WTC11 (cell line): ENCODE measurements at regions not wholly inside any gene's neighbourhood (a gene's known extent, or its start where the extent isn't known, plus 50 kb on each side); places are given as distances from the start of the nearest gene placed in this dataset.

Experiments
- ATF6 ChIP-seq: sonication (generic); formaldehyde crosslinking; IDR thresholded peaks from 2 replicates; pipeline ENCODE4 v1.8.1; 2023; ENCODE audit warnings: mild to moderate bottlenecking, missing genetic modification reagents
- CTCF ChIP-seq: fragments of 200-600 bp; IDR thresholded peaks from 2 replicates; pipeline ENCODE4 v1.8.0; 2022; ENCODE audit warnings: antibody characterized with exemption
- E2F4 ChIP-seq: sonication (generic); formaldehyde crosslinking; IDR thresholded peaks from 2 replicates; pipeline ENCODE4 v1.8.1; 2022; ENCODE audit warnings: low read depth, mild to moderate bottlenecking, moderate library complexity, missing genetic modification reagents, borderline replicate concordance
- IRF1 ChIP-seq: sonication (generic); formaldehyde crosslinking; IDR thresholded peaks from 2 replicates; pipeline ENCODE4 v1.8.0; 2023; ENCODE audit warnings: missing genetic modification reagents
- NFYB ChIP-seq: sonication (generic); formaldehyde crosslinking; conservative IDR thresholded peaks from 2 replicates; pipeline ENCODE4 v1.8.0; 2022; ENCODE audit warnings: low read depth, missing genetic modification reagents
- SMAD4 ChIP-seq: sonication (generic); formaldehyde crosslinking; IDR thresholded peaks from 2 replicates; pipeline ENCODE4 v1.8.0; 2022; ENCODE audit warnings: mild to moderate bottlenecking, missing genetic modification reagents
- STAT6 ChIP-seq: sonication (generic); formaldehyde crosslinking; conservative IDR thresholded peaks from 2 replicates; pipeline ENCODE4 v1.8.1; 2023; ENCODE audit warnings: mild to moderate bottlenecking, low read depth, missing genetic modification reagents, moderate library complexity
- ZBTB21 ChIP-seq: sonication (generic); formaldehyde crosslinking; IDR thresholded peaks from 2 replicates; pipeline ENCODE4 v1.8.1; 2023; ENCODE audit warnings: mild to moderate bottlenecking, missing genetic modification reagents, borderline replicate concordance
- TF ChIP-seq, protein P1 (sequence below): sonication (generic); formaldehyde crosslinking; IDR thresholded peaks from 2 replicates; pipeline ENCODE4 v1.8.1; 2023; ENCODE audit warnings: mild to moderate bottlenecking, missing genetic modification reagents, borderline replicate concordance
- TF ChIP-seq, protein P2 (sequence below): sonication (generic); formaldehyde crosslinking; conservative IDR thresholded peaks from 2 replicates; pipeline ENCODE4 v1.8.1; 2022; ENCODE audit warnings: mild to moderate bottlenecking, missing genetic modification reagents
- TF ChIP-seq, protein P3 (sequence below): sonication (generic); formaldehyde crosslinking; IDR thresholded peaks from 2 replicates; pipeline ENCODE4 v1.8.0; 2022; ENCODE audit warnings: mild to moderate bottlenecking, missing genetic modification reagents
- TF ChIP-seq, protein P4 (sequence below): sonication (generic); formaldehyde crosslinking; IDR thresholded peaks from 2 replicates; pipeline ENCODE4 v1.8.0; 2022; ENCODE audit warnings: missing genetic modification reagents
- TF ChIP-seq, protein P5 (sequence below): sonication (generic); formaldehyde crosslinking; IDR thresholded peaks from 2 replicates; pipeline ENCODE4 v1.8.1; 2023; ENCODE audit warnings: mild to moderate bottlenecking, missing genetic modification reagents
- TF ChIP-seq, protein P6 (sequence below): sonication (generic); formaldehyde crosslinking; IDR thresholded peaks from 2 replicates; pipeline ENCODE4 v1.8.1; 2022; ENCODE audit warnings: mild to moderate bottlenecking, missing genetic modification reagents, moderate library complexity, borderline replicate concordance

DNA sequence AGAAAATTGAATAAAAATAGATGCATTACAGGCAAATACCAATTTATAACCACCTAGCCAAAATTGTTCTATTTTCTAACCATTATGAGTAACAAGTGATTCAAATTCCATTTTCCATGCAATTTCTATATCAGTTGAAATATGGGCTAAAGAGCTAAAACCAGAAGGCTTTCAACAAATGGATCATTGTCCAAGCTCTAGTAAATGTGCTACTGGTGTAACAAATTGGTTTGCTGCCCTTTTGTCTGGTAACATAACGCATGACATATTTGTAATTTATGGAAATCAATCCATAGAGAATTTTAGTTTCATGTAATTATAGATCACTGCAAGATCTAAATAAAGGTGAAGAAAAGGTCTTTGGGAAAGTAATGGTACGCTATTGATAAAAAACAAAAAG lies 708.0 kb upstream of the GRAMD2B start:
- TF ChIP-seq CTCF (no peak), IRF1 (CRISPR knock-in tag) (no peak), SMAD4 (no peak), E2F4 (CRISPR knock-in tag) (no peak), NFYB (CRISPR knock-in tag) (no peak), ZBTB21 (CRISPR knock-in tag) (no peak), ATF6 (CRISPR knock-in tag) (no peak), STAT6 (no peak)
- TF ChIP-seq, protein P1, sequence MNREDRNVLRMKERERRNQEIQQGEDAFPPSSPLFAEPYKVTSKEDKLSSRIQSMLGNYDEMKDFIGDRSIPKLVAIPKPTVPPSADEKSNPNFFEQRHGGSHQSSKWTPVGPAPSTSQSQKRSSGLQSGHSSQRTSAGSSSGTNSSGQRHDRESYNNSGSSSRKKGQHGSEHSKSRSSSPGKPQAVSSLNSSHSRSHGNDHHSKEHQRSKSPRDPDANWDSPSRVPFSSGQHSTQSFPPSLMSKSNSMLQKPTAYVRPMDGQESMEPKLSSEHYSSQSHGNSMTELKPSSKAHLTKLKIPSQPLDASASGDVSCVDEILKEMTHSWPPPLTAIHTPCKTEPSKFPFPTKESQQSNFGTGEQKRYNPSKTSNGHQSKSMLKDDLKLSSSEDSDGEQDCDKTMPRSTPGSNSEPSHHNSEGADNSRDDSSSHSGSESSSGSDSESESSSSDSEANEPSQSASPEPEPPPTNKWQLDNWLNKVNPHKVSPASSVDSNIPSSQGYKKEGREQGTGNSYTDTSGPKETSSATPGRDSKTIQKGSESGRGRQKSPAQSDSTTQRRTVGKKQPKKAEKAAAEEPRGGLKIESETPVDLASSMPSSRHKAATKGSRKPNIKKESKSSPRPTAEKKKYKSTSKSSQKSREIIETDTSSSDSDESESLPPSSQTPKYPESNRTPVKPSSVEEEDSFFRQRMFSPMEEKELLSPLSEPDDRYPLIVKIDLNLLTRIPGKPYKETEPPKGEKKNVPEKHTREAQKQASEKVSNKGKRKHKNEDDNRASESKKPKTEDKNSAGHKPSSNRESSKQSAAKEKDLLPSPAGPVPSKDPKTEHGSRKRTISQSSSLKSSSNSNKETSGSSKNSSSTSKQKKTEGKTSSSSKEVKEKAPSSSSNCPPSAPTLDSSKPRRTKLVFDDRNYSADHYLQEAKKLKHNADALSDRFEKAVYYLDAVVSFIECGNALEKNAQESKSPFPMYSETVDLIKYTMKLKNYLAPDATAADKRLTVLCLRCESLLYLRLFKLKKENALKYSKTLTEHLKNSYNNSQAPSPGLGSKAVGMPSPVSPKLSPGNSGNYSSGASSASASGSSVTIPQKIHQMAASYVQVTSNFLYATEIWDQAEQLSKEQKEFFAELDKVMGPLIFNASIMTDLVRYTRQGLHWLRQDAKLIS, result no peak
- TF ChIP-seq, protein P2, sequence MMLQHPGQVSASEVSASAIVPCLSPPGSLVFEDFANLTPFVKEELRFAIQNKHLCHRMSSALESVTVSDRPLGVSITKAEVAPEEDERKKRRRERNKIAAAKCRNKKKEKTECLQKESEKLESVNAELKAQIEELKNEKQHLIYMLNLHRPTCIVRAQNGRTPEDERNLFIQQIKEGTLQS (CRISPR knock-in tag), result no peak
- TF ChIP-seq, protein P3, sequence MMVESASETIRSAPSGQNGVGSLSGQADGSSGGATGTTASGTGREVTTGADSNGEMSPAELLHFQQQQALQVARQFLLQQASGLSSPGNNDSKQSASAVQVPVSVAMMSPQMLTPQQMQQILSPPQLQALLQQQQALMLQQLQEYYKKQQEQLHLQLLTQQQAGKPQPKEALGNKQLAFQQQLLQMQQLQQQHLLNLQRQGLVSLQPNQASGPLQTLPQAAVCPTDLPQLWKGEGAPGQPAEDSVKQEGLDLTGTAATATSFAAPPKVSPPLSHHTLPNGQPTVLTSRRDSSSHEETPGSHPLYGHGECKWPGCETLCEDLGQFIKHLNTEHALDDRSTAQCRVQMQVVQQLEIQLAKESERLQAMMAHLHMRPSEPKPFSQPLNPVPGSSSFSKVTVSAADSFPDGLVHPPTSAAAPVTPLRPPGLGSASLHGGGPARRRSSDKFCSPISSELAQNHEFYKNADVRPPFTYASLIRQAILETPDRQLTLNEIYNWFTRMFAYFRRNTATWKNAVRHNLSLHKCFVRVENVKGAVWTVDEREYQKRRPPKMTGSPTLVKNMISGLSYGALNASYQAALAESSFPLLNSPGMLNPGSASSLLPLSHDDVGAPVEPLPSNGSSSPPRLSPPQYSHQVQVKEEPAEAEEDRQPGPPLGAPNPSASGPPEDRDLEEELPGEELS (CRISPR knock-in tag), result no peak
- TF ChIP-seq, protein P4, sequence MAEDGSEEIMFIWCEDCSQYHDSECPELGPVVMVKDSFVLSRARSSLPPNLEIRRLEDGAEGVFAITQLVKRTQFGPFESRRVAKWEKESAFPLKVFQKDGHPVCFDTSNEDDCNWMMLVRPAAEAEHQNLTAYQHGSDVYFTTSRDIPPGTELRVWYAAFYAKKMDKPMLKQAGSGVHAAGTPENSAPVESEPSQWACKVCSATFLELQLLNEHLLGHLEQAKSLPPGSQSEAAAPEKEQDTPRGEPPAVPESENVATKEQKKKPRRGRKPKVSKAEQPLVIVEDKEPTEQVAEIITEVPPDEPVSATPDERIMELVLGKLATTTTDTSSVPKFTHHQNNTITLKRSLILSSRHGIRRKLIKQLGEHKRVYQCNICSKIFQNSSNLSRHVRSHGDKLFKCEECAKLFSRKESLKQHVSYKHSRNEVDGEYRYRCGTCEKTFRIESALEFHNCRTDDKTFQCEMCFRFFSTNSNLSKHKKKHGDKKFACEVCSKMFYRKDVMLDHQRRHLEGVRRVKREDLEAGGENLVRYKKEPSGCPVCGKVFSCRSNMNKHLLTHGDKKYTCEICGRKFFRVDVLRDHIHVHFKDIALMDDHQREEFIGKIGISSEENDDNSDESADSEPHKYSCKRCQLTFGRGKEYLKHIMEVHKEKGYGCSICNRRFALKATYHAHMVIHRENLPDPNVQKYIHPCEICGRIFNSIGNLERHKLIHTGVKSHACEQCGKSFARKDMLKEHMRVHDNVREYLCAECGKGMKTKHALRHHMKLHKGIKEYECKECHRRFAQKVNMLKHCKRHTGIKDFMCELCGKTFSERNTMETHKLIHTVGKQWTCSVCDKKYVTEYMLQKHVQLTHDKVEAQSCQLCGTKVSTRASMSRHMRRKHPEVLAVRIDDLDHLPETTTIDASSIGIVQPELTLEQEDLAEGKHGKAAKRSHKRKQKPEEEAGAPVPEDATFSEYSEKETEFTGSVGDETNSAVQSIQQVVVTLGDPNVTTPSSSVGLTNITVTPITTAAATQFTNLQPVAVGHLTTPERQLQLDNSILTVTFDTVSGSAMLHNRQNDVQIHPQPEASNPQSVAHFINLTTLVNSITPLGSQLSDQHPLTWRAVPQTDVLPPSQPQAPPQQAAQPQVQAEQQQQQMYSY (CRISPR knock-in tag), result no peak
- TF ChIP-seq, protein P5, sequence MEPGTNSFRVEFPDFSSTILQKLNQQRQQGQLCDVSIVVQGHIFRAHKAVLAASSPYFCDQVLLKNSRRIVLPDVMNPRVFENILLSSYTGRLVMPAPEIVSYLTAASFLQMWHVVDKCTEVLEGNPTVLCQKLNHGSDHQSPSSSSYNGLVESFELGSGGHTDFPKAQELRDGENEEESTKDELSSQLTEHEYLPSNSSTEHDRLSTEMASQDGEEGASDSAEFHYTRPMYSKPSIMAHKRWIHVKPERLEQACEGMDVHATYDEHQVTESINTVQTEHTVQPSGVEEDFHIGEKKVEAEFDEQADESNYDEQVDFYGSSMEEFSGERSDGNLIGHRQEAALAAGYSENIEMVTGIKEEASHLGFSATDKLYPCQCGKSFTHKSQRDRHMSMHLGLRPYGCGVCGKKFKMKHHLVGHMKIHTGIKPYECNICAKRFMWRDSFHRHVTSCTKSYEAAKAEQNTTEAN (CRISPR knock-in tag), result no peak
- TF ChIP-seq, protein P6, sequence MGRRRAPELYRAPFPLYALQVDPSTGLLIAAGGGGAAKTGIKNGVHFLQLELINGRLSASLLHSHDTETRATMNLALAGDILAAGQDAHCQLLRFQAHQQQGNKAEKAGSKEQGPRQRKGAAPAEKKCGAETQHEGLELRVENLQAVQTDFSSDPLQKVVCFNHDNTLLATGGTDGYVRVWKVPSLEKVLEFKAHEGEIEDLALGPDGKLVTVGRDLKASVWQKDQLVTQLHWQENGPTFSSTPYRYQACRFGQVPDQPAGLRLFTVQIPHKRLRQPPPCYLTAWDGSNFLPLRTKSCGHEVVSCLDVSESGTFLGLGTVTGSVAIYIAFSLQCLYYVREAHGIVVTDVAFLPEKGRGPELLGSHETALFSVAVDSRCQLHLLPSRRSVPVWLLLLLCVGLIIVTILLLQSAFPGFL (CRISPR knock-in tag), result no peak
